Liver (tissue), 8 donors: ENCODE measurements at regions not wholly inside any gene's neighbourhood (a gene's known extent, or its start where the extent isn't known, plus 50 kb on each side); places are given as distances from the start of the nearest gene placed in this dataset.

ENCODE experiments used
- DNase-seq: peaks from one replicate; pipeline ENCODE4 v3.0.0-alpha.2; 2017; ENCODE audit warnings: low spot score
- H3K27ac ChIP-seq, 2 donors: one replicate each; pipeline ENCODE4 v1.7.0; 2013; ENCODE audit warnings: inconsistent platforms in 2 of 2, low read length in 2 of 2, control low read depth in 1 of 2, low read depth in 1 of 2, mild to moderate bottlenecking in 1 of 2
- H3K27me3 ChIP-seq, 4 donors: one replicate each; pipeline versions ENCODE4 v1.6.1 to v1.7.0; 2013; ENCODE audit warnings: low read length in 3 of 4, inconsistent platforms in 1 of 4, mild to moderate bottlenecking in 1 of 4, moderate library complexity in 1 of 4; ENCODE audit not compliant: control insufficient read depth in 4 of 4, insufficient read depth in 4 of 4
- H3K36me3 ChIP-seq, 4 donors: one replicate each; pipeline versions ENCODE4 v1.6.1 to v1.7.0; 2013; ENCODE audit warnings: low read length in 3 of 4, mild to moderate bottlenecking in 3 of 4, low read depth in 1 of 4, moderate library complexity in 1 of 4; ENCODE audit not compliant: control insufficient read depth in 4 of 4, insufficient read depth in 3 of 4
- H3K4me1 ChIP-seq, 4 donors: one replicate each; pipeline versions ENCODE4 v1.6.1 to v1.7.0; 2013; ENCODE audit warnings: low read length in 3 of 4, mild to moderate bottlenecking in 3 of 4, moderate library complexity in 1 of 4; ENCODE audit not compliant: control insufficient read depth in 4 of 4, insufficient read depth in 4 of 4
- H3K4me3 ChIP-seq, 3 donors: one replicate each; pipeline versions ENCODE4 v1.6.1 to v1.7.0; 2013; ENCODE audit warnings: low read length in 3 of 3, control low read depth in 1 of 3, low read depth in 1 of 3, mild to moderate bottlenecking in 1 of 3
- H3K9ac ChIP-seq, 2 donors: one replicate each; pipeline ENCODE4 v1.7.0; 2013; ENCODE audit warnings: low read length in 2 of 2, mild to moderate bottlenecking in 2 of 2, moderate library complexity in 2 of 2, control low read depth in 1 of 2, low read depth in 1 of 2
- H3K9me3 ChIP-seq, 4 donors: one replicate each; pipeline versions ENCODE4 v1.6.1 to v1.7.0; 2013; ENCODE audit warnings: low read length in 3 of 4; ENCODE audit not compliant: control insufficient read depth in 4 of 4
- EGR1 ChIP-seq, 2 donors: IDR thresholded peaks; 2 replicates each; pipeline ENCODE4 v1.6.1; 2016 to 2018; ENCODE audit warnings: antibody characterized with exemption in 2 of 2, low read depth in 2 of 2
- FOXA1 ChIP-seq: IDR thresholded peaks from 2 replicates; pipeline ENCODE4 v1.6.1; 2016; ENCODE audit warnings: antibody characterized with exemption
- FOXA2 ChIP-seq: IDR thresholded peaks from 2 replicates; pipeline ENCODE4 v1.6.1; 2016; ENCODE audit warnings: antibody characterized with exemption
- GABPA ChIP-seq, 2 donors: IDR thresholded peaks in 1 of 2; conservative IDR thresholded peaks in 1 of 2; 2 replicates each; pipeline ENCODE4 v1.6.1; 2016; ENCODE audit warnings: antibody characterized with exemption in 2 of 2, mild to moderate bottlenecking in 1 of 2, moderate library complexity in 1 of 2
- HNF4A ChIP-seq, 2 donors: conservative IDR thresholded peaks; 2 replicates each; pipeline ENCODE4 v1.6.1; 2016; ENCODE audit warnings: antibody characterized with exemption in 2 of 2, mild to moderate bottlenecking in 2 of 2
- HNF4G ChIP-seq: IDR thresholded peaks from 2 replicates; pipeline ENCODE4 v1.6.1; 2016; ENCODE audit warnings: antibody characterized with exemption
- JUND ChIP-seq, 2 donors: IDR thresholded peaks; 2 replicates each; pipeline ENCODE4 v1.6.1; 2016; ENCODE audit warnings: antibody characterized with exemption in 2 of 2
- NR2F2 ChIP-seq: IDR thresholded peaks from 2 replicates; pipeline ENCODE4 v1.6.1; 2016; ENCODE audit warnings: antibody characterized with exemption
- RAD21 ChIP-seq, 2 donors: IDR thresholded peaks; 2 replicates each; pipeline ENCODE4 v1.6.1; 2016; ENCODE audit warnings: antibody characterized with exemption in 2 of 2, mild to moderate bottlenecking in 2 of 2
- RXRA ChIP-seq, 2 donors: IDR thresholded peaks; 2 replicates each; pipeline ENCODE4 v1.6.1; 2017 to 2018; ENCODE audit warnings: antibody characterized with exemption in 2 of 2, mild to moderate bottlenecking in 1 of 2
- SP1 ChIP-seq: IDR thresholded peaks from 2 replicates; pipeline ENCODE4 v1.6.1; 2018; ENCODE audit warnings: antibody characterized with exemption, mild to moderate bottlenecking
- TAF1 ChIP-seq: conservative IDR thresholded peaks from 2 replicates; pipeline ENCODE4 v1.6.1; 2016; ENCODE audit warnings: antibody characterized with exemption, mild to moderate bottlenecking
- YY1 ChIP-seq: IDR thresholded peaks from 2 replicates; pipeline ENCODE4 v1.6.1; 2016; ENCODE audit warnings: antibody characterized with exemption, mild to moderate bottlenecking
- WGBS: extraction: QIAGEN DNeasy Blood & Tissue Kit; methylation state at CpG from one replicate; pipeline ENCODE4 v1.1.7; 2013; 5-methylcytosine and 5-hydroxymethylcytosine counted together
- TF ChIP-seq, protein P1 (sequence below): IDR thresholded peaks from 2 replicates; pipeline ENCODE4 v1.6.1; 2016; ENCODE audit warnings: antibody characterized with exemption
- TF ChIP-seq, protein P2 (sequence below): IDR thresholded peaks from 2 replicates; pipeline ENCODE4 v1.6.1; 2016; ENCODE audit warnings: antibody characterized with exemption
- TF ChIP-seq, protein P3 (sequence below): IDR thresholded peaks from 2 replicates; pipeline ENCODE4 v1.6.1; 2016; ENCODE audit warnings: antibody characterized with exemption, mild to moderate bottlenecking
- TF ChIP-seq, protein P4 (sequence below): IDR thresholded peaks from 2 replicates; pipeline ENCODE4 v1.6.1; 2016; ENCODE audit warnings: antibody characterized with exemption
- TF ChIP-seq, protein P5 (sequence below): fragments of 150-350 bp; IDR thresholded peaks from 2 replicates; pipeline ENCODE4 v1.5.1; 2017; ENCODE audit warnings: improper control_type of control experiment, low read depth, low read length; ENCODE audit not compliant: missing input control
- donor health status: healthy.
- donor health status: healthy.
- donor health status: healthy.
- donor health status: healthy.
- donor health status: healthy.

DNA sequence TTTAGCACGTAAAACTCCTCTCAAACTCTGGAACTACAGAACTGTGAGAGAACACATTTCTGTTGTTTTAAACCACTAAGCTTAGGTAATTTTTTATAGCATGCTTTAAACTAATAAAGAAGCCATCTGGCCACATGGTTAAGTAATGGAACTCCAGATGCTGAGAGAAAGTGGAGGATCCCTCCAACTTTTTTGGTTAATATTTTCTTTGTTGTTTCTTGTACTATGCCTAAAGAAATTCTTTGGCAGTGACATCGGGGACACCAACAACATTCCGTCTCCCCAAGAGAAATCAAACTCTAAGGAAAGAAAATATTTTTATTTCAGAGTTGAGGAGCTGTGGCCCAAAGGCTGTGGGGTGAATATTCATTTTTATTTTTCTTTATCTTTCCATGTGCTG is 734.8 kb upstream of the CDH9 start:
- no peak overlapping the region for H3K27ac ChIP-seq
- no peak overlapping the region for H3K4me3 ChIP-seq
- no peak for DNase-seq
- H3K27me3 ChIP-seq, result no peaks in the 10 kb centered on the region
- 72% methylated on average over 3 of the region's 3 CpGs for WGBS
- no peaks in the 10 kb centered on the region for H3K4me1 ChIP-seq
- no peak overlapping the region for H3K9ac ChIP-seq
- H3K9me3 ChIP-seq, result no peaks in the 10 kb centered on the region
- TF ChIP-seq, protein P1, sequence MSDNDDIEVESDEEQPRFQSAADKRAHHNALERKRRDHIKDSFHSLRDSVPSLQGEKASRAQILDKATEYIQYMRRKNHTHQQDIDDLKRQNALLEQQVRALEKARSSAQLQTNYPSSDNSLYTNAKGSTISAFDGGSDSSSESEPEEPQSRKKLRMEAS, result no peak
- TF ChIP-seq, protein P2, sequence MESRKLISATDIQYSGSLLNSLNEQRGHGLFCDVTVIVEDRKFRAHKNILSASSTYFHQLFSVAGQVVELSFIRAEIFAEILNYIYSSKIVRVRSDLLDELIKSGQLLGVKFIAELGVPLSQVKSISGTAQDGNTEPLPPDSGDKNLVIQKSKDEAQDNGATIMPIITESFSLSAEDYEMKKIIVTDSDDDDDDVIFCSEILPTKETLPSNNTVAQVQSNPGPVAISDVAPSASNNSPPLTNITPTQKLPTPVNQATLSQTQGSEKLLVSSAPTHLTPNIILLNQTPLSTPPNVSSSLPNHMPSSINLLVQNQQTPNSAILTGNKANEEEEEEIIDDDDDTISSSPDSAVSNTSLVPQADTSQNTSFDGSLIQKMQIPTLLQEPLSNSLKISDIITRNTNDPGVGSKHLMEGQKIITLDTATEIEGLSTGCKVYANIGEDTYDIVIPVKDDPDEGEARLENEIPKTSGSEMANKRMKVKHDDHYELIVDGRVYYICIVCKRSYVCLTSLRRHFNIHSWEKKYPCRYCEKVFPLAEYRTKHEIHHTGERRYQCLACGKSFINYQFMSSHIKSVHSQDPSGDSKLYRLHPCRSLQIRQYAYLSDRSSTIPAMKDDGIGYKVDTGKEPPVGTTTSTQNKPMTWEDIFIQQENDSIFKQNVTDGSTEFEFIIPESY, result no peak
- TF ChIP-seq NR2F2 (no peak), YY1 (no peak), FOXA2 (no peak), TAF1 (no peak), SP1 (no peak), EGR1 (IDR thresholded peaks at IDR 0.05; ENCODE audit: low read depth in 2 of 2) (no peak), RXRA (IDR thresholded peaks at IDR 0.05) (no peak), GABPA (IDR thresholded peaks at IDR 0.05 in 1 of 2, conservative IDR thresholded peaks at IDR 0.05 in 1 of 2) (no peak), FOXA1 (no peak), HNF4G (no peak), HNF4A (conservative IDR thresholded peaks at IDR 0.05) (no peak), RAD21 (IDR thresholded peaks at IDR 0.05) (no peak), JUND (IDR thresholded peaks at IDR 0.05) (no peak)
- TF ChIP-seq, protein P3, sequence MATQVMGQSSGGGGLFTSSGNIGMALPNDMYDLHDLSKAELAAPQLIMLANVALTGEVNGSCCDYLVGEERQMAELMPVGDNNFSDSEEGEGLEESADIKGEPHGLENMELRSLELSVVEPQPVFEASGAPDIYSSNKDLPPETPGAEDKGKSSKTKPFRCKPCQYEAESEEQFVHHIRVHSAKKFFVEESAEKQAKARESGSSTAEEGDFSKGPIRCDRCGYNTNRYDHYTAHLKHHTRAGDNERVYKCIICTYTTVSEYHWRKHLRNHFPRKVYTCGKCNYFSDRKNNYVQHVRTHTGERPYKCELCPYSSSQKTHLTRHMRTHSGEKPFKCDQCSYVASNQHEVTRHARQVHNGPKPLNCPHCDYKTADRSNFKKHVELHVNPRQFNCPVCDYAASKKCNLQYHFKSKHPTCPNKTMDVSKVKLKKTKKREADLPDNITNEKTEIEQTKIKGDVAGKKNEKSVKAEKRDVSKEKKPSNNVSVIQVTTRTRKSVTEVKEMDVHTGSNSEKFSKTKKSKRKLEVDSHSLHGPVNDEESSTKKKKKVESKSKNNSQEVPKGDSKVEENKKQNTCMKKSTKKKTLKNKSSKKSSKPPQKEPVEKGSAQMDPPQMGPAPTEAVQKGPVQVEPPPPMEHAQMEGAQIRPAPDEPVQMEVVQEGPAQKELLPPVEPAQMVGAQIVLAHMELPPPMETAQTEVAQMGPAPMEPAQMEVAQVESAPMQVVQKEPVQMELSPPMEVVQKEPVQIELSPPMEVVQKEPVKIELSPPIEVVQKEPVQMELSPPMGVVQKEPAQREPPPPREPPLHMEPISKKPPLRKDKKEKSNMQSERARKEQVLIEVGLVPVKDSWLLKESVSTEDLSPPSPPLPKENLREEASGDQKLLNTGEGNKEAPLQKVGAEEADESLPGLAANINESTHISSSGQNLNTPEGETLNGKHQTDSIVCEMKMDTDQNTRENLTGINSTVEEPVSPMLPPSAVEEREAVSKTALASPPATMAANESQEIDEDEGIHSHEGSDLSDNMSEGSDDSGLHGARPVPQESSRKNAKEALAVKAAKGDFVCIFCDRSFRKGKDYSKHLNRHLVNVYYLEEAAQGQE, result no peak
- TF ChIP-seq, protein P4, sequence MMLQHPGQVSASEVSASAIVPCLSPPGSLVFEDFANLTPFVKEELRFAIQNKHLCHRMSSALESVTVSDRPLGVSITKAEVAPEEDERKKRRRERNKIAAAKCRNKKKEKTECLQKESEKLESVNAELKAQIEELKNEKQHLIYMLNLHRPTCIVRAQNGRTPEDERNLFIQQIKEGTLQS, result no peak
- TF ChIP-seq, protein P5, sequence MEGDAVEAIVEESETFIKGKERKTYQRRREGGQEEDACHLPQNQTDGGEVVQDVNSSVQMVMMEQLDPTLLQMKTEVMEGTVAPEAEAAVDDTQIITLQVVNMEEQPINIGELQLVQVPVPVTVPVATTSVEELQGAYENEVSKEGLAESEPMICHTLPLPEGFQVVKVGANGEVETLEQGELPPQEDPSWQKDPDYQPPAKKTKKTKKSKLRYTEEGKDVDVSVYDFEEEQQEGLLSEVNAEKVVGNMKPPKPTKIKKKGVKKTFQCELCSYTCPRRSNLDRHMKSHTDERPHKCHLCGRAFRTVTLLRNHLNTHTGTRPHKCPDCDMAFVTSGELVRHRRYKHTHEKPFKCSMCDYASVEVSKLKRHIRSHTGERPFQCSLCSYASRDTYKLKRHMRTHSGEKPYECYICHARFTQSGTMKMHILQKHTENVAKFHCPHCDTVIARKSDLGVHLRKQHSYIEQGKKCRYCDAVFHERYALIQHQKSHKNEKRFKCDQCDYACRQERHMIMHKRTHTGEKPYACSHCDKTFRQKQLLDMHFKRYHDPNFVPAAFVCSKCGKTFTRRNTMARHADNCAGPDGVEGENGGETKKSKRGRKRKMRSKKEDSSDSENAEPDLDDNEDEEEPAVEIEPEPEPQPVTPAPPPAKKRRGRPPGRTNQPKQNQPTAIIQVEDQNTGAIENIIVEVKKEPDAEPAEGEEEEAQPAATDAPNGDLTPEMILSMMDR, result no peak
- no peaks in the 10 kb centered on the region for H3K36me3 ChIP-seq
